A549 (cell line): ENCODE measurements at regions not wholly inside any gene's neighbourhood (a gene's known extent, or its start where the extent isn't known, plus 50 kb on each side); places are given as distances from the start of the nearest gene placed in this dataset.

ENCODE experiments used
- CEBPB ChIP-seq, 2 experiments: fragments of >200 bp in 1 of 2; sonication (Bioruptor Twin) in 1 of 2; formaldehyde crosslinking in 1 of 2; IDR thresholded peaks; 2 replicates each; pipeline ENCODE4 v1.6.1; 2012 to 2016
- CTCF ChIP-seq: fragments of >200 bp; sonication (Bioruptor Twin); formaldehyde crosslinking; IDR thresholded peaks from 3 replicates; pipeline ENCODE4 v1.5.1; 2016
- GATA3 ChIP-seq: IDR thresholded peaks from 2 replicates; pipeline ENCODE4 v1.6.1; 2012; ENCODE audit warnings: borderline replicate concordance
- JUNB ChIP-seq: fragments of >200 bp; sonication (Bioruptor Twin); formaldehyde crosslinking; IDR thresholded peaks from 2 replicates; pipeline ENCODE4 v1.6.1; 2016
- REST ChIP-seq: fragments of 200-600 bp; sonication (generic); IDR thresholded peaks from 2 replicates; pipeline ENCODE4 v1.6.1; 2016; ENCODE audit warnings: antibody characterized with exemption, mild to moderate bottlenecking, moderate library complexity
- SMC3 ChIP-seq: fragments of >200 bp; sonication (Bioruptor Twin); formaldehyde crosslinking; IDR thresholded peaks from 3 replicates; pipeline ENCODE4 v1.6.1; 2018; ENCODE audit warnings: inconsistent platforms
- TP53 ChIP-seq: fragments of 250-450 bp; sonication (Bioruptor Pico); IDR thresholded peaks from 2 replicates; pipeline ENCODE4 v1.5.0; 2021; ENCODE audit warnings: mild to moderate bottlenecking, moderate library complexity
- USF2 ChIP-seq: fragments of 450-650 bp; IDR thresholded peaks from 2 replicates; pipeline ENCODE4 v1.6.1; 2014; ENCODE audit warnings: antibody characterized with exemption

GRCh38 chr13:44292545-44292944 is 81.1 kb upstream of the SERP2 start:
- TF ChIP-seq REST: no peak
- TF ChIP-seq CTCF: no peak
- TF ChIP-seq SMC3: no peak
- no peak for TF ChIP-seq TP53
- no peak for TF ChIP-seq JUNB
- no peak for TF ChIP-seq GATA3
- no peak for TF ChIP-seq USF2
- TF ChIP-seq CEBPB (IDR thresholded peaks at IDR 0.05): no peak
